ENCODE measurements at regions not wholly inside any gene's neighbourhood (a gene's known extent, or its start where the extent isn't known, plus 50 kb on each side); places are given as distances from the start of the nearest gene placed in this dataset.

GRCh38 chr20:30919514-30920188 lies 337.8 kb upstream of the DEFB115 start:
- no peak for TF ChIP-seq CTCF (IDR thresholded peaks at IDR 0.05)
- TF ChIP-seq POLR2A (IDR thresholded peaks at IDR 0.05; ENCODE audit: low read depth) = no peak
- no peak for TF ChIP-seq POLR2AphosphoS5 (IDR thresholded peaks at IDR 0.05)
- TF ChIP-seq EP300 (IDR thresholded peaks at IDR 0.05) = no peak

Measured in esophagus muscularis mucosa (tissue), 4 donors.